ENCODE measurements at regions not wholly inside any gene's neighbourhood (a gene's known extent, or its start where the extent isn't known, plus 50 kb on each side); places are given as distances from the start of the nearest gene placed in this dataset.

- no peak overlapping the region for H3K4me3 ChIP-seq
- H3K27ac ChIP-seq, result no peak overlapping the region
- TF ChIP-seq, protein P1, sequence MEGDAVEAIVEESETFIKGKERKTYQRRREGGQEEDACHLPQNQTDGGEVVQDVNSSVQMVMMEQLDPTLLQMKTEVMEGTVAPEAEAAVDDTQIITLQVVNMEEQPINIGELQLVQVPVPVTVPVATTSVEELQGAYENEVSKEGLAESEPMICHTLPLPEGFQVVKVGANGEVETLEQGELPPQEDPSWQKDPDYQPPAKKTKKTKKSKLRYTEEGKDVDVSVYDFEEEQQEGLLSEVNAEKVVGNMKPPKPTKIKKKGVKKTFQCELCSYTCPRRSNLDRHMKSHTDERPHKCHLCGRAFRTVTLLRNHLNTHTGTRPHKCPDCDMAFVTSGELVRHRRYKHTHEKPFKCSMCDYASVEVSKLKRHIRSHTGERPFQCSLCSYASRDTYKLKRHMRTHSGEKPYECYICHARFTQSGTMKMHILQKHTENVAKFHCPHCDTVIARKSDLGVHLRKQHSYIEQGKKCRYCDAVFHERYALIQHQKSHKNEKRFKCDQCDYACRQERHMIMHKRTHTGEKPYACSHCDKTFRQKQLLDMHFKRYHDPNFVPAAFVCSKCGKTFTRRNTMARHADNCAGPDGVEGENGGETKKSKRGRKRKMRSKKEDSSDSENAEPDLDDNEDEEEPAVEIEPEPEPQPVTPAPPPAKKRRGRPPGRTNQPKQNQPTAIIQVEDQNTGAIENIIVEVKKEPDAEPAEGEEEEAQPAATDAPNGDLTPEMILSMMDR (IDR thresholded peaks at IDR 0.05), result no peak
- no peaks in the 10 kb centered on the region for H3K27me3 ChIP-seq
- no peaks in the 10 kb centered on the region for H3K4me1 ChIP-seq
- no peaks in the 10 kb centered on the region for H3K9me3 ChIP-seq
- no peaks in the 10 kb centered on the region for H3K36me3 ChIP-seq
- no peak for DNase-seq (ENCODE audit: low spot score)
These were observed 359.5 kb upstream of the NPSR1 start for GRCh38 chr7:34298492-34299013.

GRCh38 chr7:34299066-34299465, 359.0 kb upstream of the NPSR1 start:
- TF ChIP-seq, protein P1 (IDR thresholded peaks at IDR 0.05), result no peak
- Histone ChIP-seq H3K4me1 (no peaks in the 10 kb centered on the region), H3K27ac (no peak overlapping the region), H3K9me3 (no peaks in the 10 kb centered on the region), H3K27me3 (no peaks in the 10 kb centered on the region), H3K36me3 (no peaks in the 10 kb centered on the region), H3K4me3 (no peak overlapping the region)
- DNase-seq (ENCODE audit: low spot score), result no peak

DNA sequence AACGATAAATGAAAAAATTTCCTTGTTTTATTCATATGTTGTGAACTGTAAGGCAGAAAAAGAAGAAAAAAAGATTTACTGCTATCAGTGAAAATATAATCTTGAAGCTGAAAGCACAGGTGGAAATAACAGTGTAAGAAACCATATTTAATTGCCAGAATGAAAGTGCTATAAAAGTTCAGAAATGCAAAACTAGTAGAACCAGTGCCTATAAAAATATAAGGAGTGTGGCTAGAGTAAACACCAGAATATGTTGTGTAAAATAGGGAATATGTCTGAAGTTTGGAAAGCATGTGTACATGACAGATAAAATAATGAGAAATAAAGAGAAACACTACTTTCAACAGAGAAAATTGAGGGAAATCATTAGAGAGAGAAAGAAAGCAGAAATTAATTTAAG, 350.5 kb upstream of the NPSR1 start:
- H3K4me1 ChIP-seq, result no peaks in the 10 kb centered on the region
- H3K27ac ChIP-seq, result no peak overlapping the region
- no peak for DNase-seq (ENCODE audit: low spot score)
- H3K27me3 ChIP-seq, result no peaks in the 10 kb centered on the region
- TF ChIP-seq, protein P1 (IDR thresholded peaks at IDR 0.05), result no peak
- peaks cover 0 to 9% of the 10 kb centered on the region in 2 donors for H3K9me3 ChIP-seq
- no peaks in the 10 kb centered on the region for H3K36me3 ChIP-seq
- H3K4me3 ChIP-seq, result no peak overlapping the region

DNA sequence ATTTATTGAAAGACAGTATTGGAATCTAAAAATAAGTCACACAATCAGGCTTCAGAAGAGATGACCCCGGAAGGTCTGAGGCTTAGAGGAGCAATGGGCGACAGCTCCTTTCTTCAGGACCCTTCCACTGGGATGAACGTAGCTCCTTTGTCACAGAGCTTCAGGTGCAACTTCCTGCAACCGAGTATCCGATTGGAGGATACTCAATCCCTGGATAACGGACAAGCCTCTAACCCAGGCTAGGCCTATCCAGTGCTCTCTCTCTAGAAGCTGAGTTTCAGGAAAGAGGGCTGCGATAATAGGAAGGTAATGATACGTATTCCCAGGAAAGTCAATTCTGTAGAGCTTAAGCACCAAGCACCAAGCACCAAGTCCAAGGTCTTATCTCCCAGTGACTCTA, 349.4 kb upstream of the NPSR1 start:
- Histone ChIP-seq H3K27ac (no peak overlapping the region), H3K4me1 (no peaks in the 10 kb centered on the region), H3K4me3 (no peak overlapping the region), H3K27me3 (no peaks in the 10 kb centered on the region), H3K9me3 (peaks cover 0 to 20% of the 10 kb centered on the region in 2 donors), H3K36me3 (no peaks in the 10 kb centered on the region)
- no peak for DNase-seq (ENCODE audit: low spot score)
- TF ChIP-seq, protein P1 (IDR thresholded peaks at IDR 0.05), result no peak

DNA sequence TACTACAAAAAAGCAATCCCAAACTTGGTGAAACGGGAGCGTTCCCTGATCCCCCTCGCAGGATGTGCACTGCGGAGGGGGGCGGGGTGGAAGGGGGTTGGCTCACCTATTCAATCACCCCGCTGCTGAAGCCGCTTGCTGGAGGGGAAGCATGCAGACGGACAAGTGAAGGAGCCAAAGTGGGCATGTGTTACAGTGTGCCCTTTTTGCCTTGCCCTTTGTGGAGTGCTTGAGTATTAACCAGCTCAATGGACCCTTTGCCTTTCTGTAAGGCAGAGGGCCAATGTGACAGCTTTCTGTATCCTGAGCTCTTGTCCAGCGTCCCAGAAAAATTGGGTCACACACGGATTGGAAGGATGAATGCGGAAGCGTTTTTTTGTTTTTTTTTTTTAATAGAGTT, 348.9 kb upstream of the NPSR1 start:
- Histone ChIP-seq H3K36me3 (no peaks in the 10 kb centered on the region), H3K9me3 (peaks cover 0 to 22% of the 10 kb centered on the region in 2 donors), H3K4me1 (no peaks in the 10 kb centered on the region), H3K4me3 (no peak overlapping the region), H3K27ac (no peak overlapping the region), H3K27me3 (no peaks in the 10 kb centered on the region)
- DNase-seq (ENCODE audit: low spot score), result no peak
- TF ChIP-seq, protein P1 (IDR thresholded peaks at IDR 0.05), result no peak

GRCh38 chr7:34309584-34309983, 348.4 kb upstream of the NPSR1 start:
- no peak overlapping the region for H3K4me3 ChIP-seq
- no peaks in the 10 kb centered on the region for H3K4me1 ChIP-seq
- DNase-seq (ENCODE audit: low spot score), result no peak
- no peaks in the 10 kb centered on the region for H3K27me3 ChIP-seq
- peaks cover 0 to 22% of the 10 kb centered on the region in 2 donors for H3K9me3 ChIP-seq
- H3K36me3 ChIP-seq, result no peaks in the 10 kb centered on the region
- TF ChIP-seq, protein P1 (IDR thresholded peaks at IDR 0.05), result no peak
- no peak overlapping the region for H3K27ac ChIP-seq

All from right atrium auricular region (tissue), 2 donors.